ENCODE measurements at regions not wholly inside any gene's neighbourhood (a gene's known extent, or its start where the extent isn't known, plus 50 kb on each side); places are given as distances from the start of the nearest gene placed in this dataset.
"Not testable (repeated sequence)": the region's sequence is repeated elsewhere in the genome, so short reads cannot be mapped to it uniquely, and the experiment has no call there.

GRCh38 chr10:60594476-60595051, 183.7 kb upstream of the CDK1 start:
- Histone ChIP-seq H4K20me1 (ENCODE audit: insufficient read depth) (no peaks in the 10 kb centered on the region), H3K4me1 (ENCODE audit: low read depth, poor library complexity, severe bottlenecking) (peaks cover 20% of the 10 kb centered on the region), H3K36me3 (ENCODE audit: insufficient read depth) (no peaks in the 10 kb centered on the region), H3K9ac (no peak overlapping the region), H3K4me3 (IDR thresholded peaks at IDR 0.05; ENCODE audit: insufficient read depth, low read depth, low read length) (no peak overlapping the region), H3K79me2 (ENCODE audit: insufficient read depth, low read depth) (no peaks in the 10 kb centered on the region), H3K27ac (no peak overlapping the region), H3K27me3 (ENCODE audit: insufficient read depth, low read depth) (no peaks in the 10 kb centered on the region; the same call in 1 of the 2 replicates), H3K4me2 (no peak overlapping the region), H2AFZ (ENCODE audit: low read depth) (peak overlapping the region; percentile 10; the same call in 1 of the 2 replicates)
- no peak; the same call in 1 of the 2 replicates for TF ChIP-seq CTCF (conservative IDR thresholded peaks at IDR 0.05; ENCODE audit: low read depth, low read length)

GRCh38 chr10:60591119-60591518, 187.2 kb upstream of the CDK1 start:
- H3K27me3 ChIP-seq (ENCODE audit: insufficient read depth, low read depth), result no peaks in the 10 kb centered on the region; the same call in 1 of the 2 replicates
- no peak for TF ChIP-seq CTCF (conservative IDR thresholded peaks at IDR 0.05; ENCODE audit: low read depth, low read length)

GRCh38 chr10:60589376-60589775, 188.9 kb upstream of the CDK1 start:
- no peak overlapping the region for H2AFZ ChIP-seq (ENCODE audit: low read depth)
- peaks cover 4% of the 10 kb centered on the region for H3K4me1 ChIP-seq (ENCODE audit: low read depth, poor library complexity, severe bottlenecking)
- H3K79me2 ChIP-seq (ENCODE audit: insufficient read depth, low read depth), result no peaks in the 10 kb centered on the region
- no peak overlapping the region for H3K9ac ChIP-seq
- no peak for TF ChIP-seq CTCF (conservative IDR thresholded peaks at IDR 0.05; ENCODE audit: low read depth, low read length)
- no peaks in the 10 kb centered on the region for H4K20me1 ChIP-seq (ENCODE audit: insufficient read depth)
- no peak overlapping the region for H3K27ac ChIP-seq
- H3K36me3 ChIP-seq (ENCODE audit: insufficient read depth), result no peaks in the 10 kb centered on the region
- no peak overlapping the region for H3K4me3 ChIP-seq (IDR thresholded peaks at IDR 0.05; ENCODE audit: insufficient read depth, low read depth, low read length)
- no peaks in the 10 kb centered on the region for H3K27me3 ChIP-seq (ENCODE audit: insufficient read depth, low read depth)
- no peak overlapping the region for H3K4me2 ChIP-seq

More at GRCh38 chr10:60591119-60591518, 187.2 kb upstream of the CDK1 start:
- Histone ChIP-seq H3K27ac (no peak overlapping the region), H4K20me1 (ENCODE audit: insufficient read depth) (no peaks in the 10 kb centered on the region), H3K36me3 (ENCODE audit: insufficient read depth) (no peaks in the 10 kb centered on the region), H3K4me2 (no peak overlapping the region), H3K4me3 (IDR thresholded peaks at IDR 0.05; ENCODE audit: insufficient read depth, low read depth, low read length) (no peak overlapping the region), H3K79me2 (ENCODE audit: insufficient read depth, low read depth) (no peaks in the 10 kb centered on the region), H2AFZ (ENCODE audit: low read depth) (no peak overlapping the region), H3K9ac (no peak overlapping the region), H3K4me1 (ENCODE audit: low read depth, poor library complexity, severe bottlenecking) (peaks cover 20% of the 10 kb centered on the region)

- peaks cover 45% of the 10 kb centered on the region for H3K4me1 ChIP-seq (ENCODE audit: low read depth, poor library complexity, severe bottlenecking)
- H4K20me1 ChIP-seq (ENCODE audit: insufficient read depth); H3K27ac ChIP-seq; H3K27me3 ChIP-seq (ENCODE audit: insufficient read depth, low read depth); H3K4me3 ChIP-seq (IDR thresholded peaks at IDR 0.05; ENCODE audit: insufficient read depth, low read depth, low read length); H3K9ac ChIP-seq; H3K36me3 ChIP-seq (ENCODE audit: insufficient read depth); H2AFZ ChIP-seq (ENCODE audit: low read depth); H3K4me2 ChIP-seq; H3K79me2 ChIP-seq (ENCODE audit: insufficient read depth, low read depth): not testable (repeated sequence)
These were observed 192.1 kb upstream of the ANK3 start for GRCh38 chr10:60581782-60582181.

- Histone ChIP-seq H3K36me3 (ENCODE audit: insufficient read depth) (no peaks in the 10 kb centered on the region), H3K4me1 (ENCODE audit: low read depth, poor library complexity, severe bottlenecking) (peaks cover 76% of the 10 kb centered on the region), H3K4me2 (peak overlapping the region; percentile 5; the same call in 1 of the 2 replicates), H2AFZ (ENCODE audit: low read depth) (no peak overlapping the region), H3K27me3 (ENCODE audit: insufficient read depth, low read depth) (no peaks in the 10 kb centered on the region), H3K9ac (no peak overlapping the region), H3K79me2 (ENCODE audit: insufficient read depth, low read depth) (peaks cover 33% of the 10 kb centered on the region; the same call in 1 of the 2 replicates), H3K4me3 (IDR thresholded peaks at IDR 0.05; ENCODE audit: insufficient read depth, low read depth, low read length) (no peak overlapping the region), H4K20me1 (ENCODE audit: insufficient read depth) (no peaks in the 10 kb centered on the region), H3K27ac (peak overlapping the region; percentile 99; the same call in 1 of the 2 replicates)
- TF ChIP-seq CTCF (conservative IDR thresholded peaks at IDR 0.05; ENCODE audit: low read depth, low read length), result no peak
These were observed 188.5 kb upstream of the ANK3 start for GRCh38 chr10:60578217-60578616.

All from KMS-11 (cell line).